Endometrium (tissue), 2 donors: ENCODE measurements at regions not wholly inside any gene's neighbourhood (a gene's known extent, or its start where the extent isn't known, plus 50 kb on each side); places are given as distances from the start of the nearest gene placed in this dataset.
"Not testable (repeated sequence)": the region's sequence is repeated elsewhere in the genome, so short reads cannot be mapped to it uniquely, and the experiment has no call there.

Experiments
- FAIRE-seq: peaks from 2 replicates; lab custom pipeline; 2012; peaks lifted over from hg19 to GRCh38; lab: Jason Lieb, UNC
- donor health status: control.
- donor health status: control.

DNA sequence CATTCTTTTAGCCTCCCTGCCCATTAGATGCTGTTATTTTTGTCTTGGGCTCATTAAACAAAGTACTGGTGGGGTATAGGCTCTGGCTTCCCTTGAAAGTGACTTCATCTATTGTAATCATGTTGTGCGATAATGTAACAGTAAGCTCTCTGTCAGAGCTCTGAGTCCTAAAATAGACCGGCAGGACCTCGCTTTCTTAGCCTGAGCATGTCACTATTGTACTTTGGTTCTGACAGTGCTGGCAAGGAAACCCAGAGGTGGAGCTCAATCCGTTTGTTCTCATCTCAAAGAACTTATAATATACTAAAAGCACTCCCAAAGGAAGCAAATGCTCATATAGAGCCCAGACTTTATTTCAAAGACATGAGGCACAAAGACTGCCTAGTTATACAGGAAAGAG is 339.1 kb upstream of the CCNH start:
- FAIRE-seq: no peak

- no peak for FAIRE-seq
These were observed 334.2 kb upstream of the CCNH start for GRCh38 chr5:87746891-87747377.

DNA sequence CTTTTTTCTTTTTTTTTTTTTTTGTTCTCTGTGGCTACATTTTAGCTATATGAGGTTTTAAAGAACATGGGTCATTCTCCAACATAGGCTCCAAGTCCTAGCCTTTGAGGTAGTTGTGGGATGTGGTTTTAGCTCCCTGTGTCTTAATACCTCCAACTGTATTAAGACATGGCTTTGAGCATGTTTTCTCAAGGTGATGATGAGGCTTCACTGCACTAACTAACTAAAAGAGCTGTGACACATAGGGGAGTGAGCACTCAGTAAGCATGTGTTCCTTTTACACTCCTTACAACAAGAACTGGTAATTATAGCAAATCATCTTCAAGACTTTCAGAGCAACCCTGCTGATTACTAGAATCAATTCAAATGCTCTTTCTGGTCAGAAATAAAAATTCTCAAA is 333.6 kb upstream of the CCNH start:
- no peak for FAIRE-seq

GRCh38 chr5:87741881-87742280 is 329.2 kb upstream of the CCNH start:
- FAIRE-seq: no peak

DNA sequence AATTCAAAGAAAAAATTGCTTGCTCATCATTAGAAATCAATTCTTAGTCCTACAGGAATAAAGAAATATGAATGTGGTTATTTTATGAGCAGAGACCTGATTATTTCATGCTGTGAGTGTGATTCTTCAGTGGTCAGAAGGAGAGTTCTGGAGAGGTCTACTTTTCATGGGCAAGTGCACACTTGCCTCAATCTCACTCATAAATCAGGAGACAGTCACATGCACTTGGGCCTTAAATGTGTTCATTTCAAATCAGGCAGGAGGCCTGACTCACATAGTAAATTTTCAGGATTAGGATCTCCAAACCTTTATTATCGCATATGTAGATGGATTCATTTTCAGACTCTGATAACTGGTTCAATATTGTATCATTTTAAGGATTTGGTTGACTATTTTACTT is 323.2 kb upstream of the CCNH start:
- no peak for FAIRE-seq

DNA sequence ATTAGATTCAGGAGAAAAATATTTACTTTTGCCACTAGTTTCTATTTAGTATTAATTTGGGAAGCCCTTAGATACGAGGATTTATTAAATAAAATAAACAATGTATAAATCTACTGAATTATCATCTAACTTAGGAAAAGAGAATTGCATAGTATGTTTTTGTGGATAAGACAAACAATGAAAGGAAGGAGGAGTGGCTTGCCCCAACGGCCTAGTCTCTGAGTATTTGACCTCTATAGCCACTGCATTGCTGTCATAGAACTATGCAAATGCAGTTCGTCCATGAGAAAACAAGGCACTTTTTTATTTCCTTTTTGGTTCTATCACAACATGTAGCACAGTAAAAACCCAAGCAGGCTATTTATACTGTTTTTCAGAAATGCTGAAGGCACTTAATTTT is 321.2 kb upstream of the CCNH start:
- no peak for FAIRE-seq

- no peak for FAIRE-seq
These were observed 320.4 kb upstream of the CCNH start for GRCh38 chr5:87732875-87733768.

DNA sequence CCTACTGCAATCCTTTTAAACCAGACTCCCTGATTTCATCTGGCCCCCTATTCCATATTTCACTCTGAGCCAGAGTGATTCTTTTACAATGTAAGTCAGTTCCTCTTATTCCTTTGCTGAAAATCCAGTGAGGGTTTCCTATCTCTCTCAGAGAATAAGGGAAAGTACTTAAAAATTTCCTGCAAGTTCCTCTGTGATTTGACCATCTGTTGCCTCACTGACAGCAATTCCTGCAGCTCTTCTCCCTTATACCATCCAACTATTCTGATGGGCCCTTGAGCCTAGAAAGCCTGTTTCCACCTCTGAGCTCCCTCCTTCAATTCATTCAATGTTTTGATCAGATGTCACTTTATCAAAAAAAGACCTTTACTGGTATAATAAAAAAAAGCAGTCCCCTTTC is 317.1 kb upstream of the CCNH start:
- FAIRE-seq: no peak

DNA sequence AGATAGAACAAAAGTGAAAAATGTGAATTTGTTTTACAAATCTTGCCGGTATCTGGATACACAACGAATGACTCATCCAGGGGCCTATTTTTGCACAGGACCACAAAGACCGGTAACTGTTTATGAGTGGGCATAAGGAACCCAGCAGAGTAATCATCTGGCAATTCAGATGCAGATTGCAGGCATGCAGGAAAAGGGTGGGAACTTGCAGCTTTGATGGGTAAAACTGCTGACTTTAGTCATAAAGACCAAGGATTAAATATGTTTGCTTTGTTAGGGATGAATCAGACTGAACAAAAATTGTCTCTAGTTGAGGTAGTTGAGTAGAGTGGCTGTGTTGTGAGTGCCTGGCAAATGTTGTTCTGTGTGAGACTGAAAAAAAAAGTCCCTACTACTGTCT is 309.6 kb upstream of the CCNH start:
- no peak for FAIRE-seq

DNA sequence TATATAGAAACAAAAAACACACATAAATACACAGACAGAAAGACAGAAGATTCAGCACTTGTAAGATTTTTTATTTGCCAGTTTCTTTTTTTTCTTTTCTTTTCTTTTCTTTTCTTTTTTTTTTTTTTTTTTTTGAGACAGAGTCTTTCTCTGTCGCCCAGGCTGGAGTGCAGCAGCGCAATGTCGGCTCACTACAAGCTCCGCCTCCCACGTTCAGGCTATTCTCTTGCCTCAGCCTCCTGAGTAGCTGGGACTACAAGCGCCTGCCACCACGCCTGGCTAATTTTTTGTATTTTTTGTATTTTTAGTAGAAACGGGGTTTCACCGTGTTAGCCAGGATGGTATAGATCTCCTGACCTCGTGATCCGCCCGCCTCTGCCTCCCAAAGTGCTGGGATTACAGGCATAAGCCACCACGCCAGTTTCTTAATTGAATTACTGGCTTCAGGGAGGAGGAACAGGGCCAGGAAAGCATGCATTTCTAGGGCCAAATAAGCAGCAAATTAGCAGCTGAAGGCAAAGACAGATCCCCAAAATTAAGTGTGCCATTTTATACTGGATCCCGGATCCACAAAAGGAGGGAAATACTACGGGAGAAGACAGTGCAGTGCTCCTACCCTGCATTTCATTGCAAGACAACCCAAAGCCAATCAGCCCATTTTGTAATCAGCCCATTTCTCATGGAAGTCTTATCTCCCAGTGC is 305.6 kb upstream of the CCNH start:
- FAIRE-seq: not testable (repeated sequence)

DNA sequence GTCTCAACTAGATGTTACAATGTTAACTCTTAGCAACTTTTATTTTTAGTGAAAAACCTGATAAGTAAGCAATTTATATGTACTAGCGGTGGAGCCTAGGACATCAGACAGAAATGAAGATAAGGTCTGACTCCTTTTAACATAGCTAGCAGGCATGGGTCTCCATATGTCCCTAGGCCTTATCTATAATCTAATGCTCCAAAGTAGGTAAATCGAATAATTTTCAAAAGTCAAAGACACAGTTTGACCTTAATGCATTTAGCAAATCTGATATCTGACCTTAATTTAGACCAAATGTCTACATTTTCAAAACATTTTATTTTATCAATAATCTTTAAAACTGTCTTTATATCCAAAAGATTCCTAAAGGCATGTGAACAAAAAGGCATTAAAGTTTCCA is 305.0 kb upstream of the CCNH start:
- no peak for FAIRE-seq

DNA sequence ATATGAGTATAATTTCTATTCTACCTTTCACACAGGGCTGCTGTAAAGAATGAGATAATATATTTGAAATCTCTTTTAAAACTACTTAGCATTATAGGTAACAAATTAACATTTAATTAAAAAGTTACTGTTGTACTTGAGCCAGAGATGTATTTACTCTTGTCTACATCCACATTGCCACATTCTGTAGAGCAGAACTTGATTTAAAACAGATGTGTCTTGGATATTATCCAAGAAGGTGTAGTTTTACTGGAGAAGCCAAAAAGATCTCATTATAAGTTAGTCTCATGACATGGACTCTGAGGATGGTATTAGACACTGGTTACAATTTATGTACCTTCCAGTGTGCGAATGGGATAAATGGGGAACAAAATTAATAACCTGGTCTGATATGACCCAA is 293.1 kb upstream of the CCNH start:
- no peak for FAIRE-seq

- no peak for FAIRE-seq
These were observed 274.2 kb upstream of the CCNH start for GRCh38 chr5:87686975-87687374.

DNA sequence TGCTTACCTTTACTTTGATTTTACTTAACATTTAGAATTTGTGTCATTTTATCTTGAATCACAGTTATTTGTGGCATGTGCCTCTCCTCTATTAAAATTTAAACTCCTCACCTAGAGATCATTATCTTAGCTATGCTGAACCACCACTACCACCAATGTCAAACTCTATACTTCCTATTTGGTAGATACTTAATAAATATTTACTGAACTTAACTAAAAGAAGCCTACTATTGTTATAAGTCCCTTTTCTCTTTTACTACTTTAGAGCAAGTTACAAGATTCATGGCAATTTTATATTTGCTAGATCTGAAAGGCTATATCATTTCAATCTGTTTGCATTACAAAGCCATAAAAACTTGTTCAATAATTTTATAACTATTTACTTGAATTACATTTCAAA is 273.3 kb upstream of the CCNH start:
- no peak for FAIRE-seq

GRCh38 chr5:87674235-87674634 is 261.5 kb upstream of the CCNH start:
- no peak for FAIRE-seq

DNA sequence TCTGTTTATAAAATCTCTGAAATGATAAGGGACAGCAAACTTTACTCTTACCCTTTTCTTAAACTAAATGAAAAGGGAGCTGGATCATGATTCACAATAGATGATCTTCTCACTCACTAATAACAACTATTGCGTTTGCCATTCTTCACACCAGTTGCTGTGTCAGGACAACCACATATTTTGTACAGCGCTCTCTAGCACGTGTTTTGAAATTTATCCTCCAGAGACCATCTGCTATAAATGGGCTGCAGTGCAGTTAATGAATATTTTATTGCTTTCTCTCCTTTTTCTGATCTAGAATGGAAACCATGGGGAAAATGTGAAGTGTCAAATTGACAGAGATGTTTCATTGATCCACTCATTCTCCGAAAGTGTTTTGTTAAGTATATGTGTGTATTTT is 258.4 kb upstream of the CCNH start:
- no peak for FAIRE-seq

DNA sequence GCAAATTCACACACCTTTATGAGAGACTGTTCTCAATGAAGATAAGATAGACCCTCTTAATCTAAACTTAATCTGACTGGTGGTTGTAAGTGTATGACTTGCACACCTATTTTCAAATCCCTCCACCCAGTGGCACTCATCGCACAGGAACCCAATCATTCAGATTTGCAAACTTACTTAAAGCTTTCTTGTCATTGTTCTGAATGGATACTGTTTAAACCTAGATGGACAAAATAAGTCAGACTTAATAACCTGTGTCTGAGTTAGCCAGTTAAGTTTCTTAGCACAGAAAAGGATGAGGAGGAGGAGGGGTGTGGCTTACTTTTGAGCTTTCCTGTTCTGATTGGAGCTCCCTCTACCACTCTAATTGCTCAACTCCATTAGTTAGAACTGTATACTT is 252.4 kb upstream of the CCNH start:
- no peak for FAIRE-seq

- no peak for FAIRE-seq
These were observed 249.2 kb upstream of the CCNH start for GRCh38 chr5:87661784-87662566.

DNA sequence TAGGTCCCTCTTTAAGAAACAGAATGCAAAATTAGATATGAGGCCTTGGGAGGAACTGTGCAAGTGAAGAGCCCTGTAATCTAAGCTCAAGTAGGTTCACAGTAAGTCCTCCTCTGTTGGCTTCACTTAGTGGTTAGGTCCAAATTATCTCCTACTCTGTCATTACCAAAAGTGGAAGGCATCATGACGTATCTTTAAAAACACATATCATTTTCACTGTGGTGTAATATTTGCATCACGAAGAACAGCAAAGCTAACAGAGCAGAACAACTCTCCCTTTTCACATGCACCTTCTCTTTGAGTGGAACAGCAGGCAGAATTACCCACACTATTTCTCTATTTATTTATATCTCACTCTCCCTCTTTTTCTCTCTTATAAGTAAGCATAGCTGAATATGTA is 240.5 kb upstream of the CCNH start:
- no peak for FAIRE-seq

GRCh38 chr5:87650284-87650683 is 237.6 kb upstream of the CCNH start:
- FAIRE-seq: no peak

DNA sequence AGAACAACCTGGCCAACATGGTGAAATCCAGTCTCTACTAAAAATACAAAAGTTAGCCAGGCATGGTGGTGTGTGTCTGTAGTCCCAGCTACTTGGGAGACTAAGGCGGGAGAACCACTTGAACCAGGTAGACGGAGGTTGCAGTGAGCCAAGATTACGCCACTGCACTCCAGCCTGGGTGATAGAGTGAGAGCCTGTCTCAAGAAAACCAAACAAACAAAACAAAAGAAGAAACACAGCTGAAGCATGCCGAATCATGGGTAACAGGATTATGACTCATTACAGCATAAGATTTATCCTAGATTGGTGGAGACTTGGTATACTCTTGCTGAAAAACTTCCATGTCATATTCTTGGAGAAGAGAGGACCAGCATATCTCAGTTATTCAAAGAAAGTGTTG is 236.7 kb upstream of the CCNH start:
- no peak for FAIRE-seq

GRCh38 chr5:87645224-87645623 is 232.5 kb upstream of the CCNH start:
- no peak for FAIRE-seq

DNA sequence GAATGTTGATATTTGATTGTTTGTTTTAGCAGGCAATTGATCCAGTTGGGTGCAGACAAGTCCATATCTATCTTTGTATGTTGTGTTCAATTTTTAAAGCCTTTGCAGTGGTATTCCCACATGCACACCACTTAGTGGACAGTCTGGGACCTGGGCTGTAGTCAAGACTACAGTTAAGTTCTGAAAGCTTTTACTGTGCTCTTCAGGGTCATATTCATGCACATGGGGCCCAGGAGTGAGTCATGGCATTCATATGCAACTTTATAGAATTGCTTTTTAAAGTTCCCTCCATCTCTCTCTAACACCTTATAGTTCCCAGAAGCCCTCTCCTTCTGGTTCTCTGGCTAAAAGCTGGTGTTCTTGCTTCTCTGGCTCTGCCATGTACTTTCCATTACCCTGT is 228.2 kb upstream of the CCNH start:
- no peak for FAIRE-seq
